Daoy (cell line): ENCODE measurements at regions not wholly inside any gene's neighbourhood (a gene's known extent, or its start where the extent isn't known, plus 50 kb on each side); places are given as distances from the start of the nearest gene placed in this dataset.
"Not testable (repeated sequence)": the region's sequence is repeated elsewhere in the genome, so short reads cannot be mapped to it uniquely, and the experiment has no call there.

Experiments
- DNase-seq: peaks from one replicate; pipeline ENCODE4 v3.0.0-alpha.2; 2015; ENCODE audit warnings: low read depth

DNA sequence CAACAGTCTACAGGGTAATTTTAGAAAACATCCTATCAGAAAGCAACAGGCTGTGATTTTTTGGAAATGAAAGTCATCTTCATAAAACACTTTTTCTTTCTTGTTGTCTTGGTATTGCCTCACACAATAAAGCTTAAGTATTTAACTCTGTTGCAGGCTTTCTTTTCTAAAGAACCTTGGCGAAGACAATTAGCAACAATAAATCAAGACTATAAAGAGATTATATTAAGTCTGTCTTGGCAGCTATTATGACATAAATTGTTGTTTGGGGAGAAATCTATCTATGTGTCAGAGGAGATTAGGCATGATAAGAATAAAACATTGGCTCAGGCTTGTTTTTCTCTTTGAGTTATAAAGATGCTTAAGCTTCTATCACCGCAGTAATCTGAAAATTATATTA lies 1774.8 kb downstream of the ARAP2 start:
- no peak for DNase-seq

DNA sequence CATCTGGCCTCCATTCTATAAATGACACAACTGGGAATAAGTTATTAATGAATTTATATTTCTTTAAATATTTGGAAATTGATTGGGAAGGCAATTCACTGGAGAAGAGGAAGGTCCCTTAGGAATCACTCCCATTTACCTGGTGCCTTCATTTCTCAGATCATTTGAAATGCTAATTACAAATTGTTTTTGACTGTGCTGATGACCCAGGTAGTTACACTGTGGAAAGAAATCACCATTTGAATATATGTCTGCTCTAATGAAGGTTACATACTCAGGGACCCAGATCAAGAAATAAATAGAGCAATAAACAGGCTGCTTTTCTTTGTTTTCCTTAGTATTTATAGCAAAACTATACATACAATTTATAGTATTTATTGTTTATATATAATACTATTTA lies 1759.1 kb downstream of the ARAP2 start:
- DNase-seq: no peak

DNA sequence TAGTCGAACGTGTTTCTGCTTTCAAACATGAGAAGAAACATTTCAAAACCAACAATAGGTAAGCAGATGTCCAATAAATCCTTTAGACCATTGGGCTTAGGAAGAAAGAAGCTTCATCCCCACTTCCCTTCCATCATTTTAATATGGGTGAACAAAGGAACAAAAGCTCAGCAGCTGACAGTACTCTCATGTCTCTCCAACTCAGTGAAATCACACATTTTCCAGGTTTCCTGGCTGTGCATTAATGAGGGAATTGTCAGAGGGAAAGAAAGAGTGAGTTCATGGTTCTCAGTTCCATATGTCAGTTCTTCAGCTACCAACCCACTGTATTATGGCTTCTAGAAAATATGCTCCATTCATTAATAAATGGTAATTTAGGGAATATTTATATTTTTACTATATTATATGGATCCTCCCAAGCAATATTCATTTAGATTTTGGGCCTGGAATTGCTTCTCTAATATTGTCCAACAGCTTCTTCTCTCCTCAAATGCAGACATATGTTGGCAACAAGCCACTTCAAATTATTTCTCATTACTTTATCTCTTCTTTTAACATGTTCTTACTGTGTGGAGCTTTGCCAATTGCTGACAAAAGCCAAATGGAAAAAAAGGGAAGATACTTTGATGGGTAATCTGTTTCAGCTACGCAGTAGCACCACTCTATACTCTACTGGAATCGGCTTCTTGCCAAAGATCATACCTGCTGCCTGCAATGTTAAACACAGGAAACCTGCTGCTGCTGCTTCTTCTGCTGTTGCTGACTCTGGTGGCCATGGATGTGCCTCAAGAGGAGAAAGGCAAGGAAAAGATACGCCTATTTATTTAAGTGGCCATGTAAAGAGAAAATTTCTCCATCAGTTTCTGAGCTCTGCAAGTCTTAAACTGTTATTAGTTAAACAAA lies 1757.6 kb downstream of the ARAP2 start:
- no peak for DNase-seq

DNA sequence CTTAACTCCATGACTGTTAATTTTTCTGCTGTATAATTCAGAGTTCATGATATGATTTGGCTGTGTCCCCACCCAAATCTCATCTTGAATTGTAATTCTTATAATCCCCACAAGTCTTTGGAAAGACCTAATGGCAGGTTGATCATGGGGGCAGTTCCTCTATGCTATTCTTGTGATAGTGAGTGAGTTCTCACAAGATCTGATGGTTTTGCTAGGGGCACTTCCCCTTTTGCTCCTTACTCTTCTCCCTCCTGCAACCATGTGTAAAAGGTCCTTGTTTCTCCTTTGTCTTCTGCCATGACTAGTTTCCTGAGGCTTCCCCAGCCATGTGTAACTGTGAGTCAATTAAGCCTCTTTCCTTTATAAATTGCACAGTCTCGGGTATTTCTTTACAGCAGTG lies 1751.9 kb downstream of the ARAP2 start:
- no peak for DNase-seq

DNA sequence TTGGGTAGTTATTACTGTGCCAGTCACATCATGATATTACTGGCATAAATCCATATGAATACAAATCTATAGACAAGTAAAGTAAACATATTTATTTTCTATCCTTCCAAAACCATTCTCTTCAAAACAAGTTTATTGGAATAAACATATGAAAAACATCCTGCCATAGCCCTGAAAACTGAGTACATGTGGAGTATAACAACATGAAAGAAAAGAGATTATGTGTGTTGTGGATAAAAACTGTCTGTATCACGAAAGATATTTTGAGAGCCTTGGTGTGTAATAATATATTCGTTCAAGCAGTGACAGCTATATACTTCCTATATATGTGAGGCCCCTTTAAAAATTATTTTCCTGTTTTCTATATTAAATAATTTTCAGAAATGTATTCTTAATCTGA lies 1742.2 kb downstream of the ARAP2 start:
- no peak for DNase-seq

DNA sequence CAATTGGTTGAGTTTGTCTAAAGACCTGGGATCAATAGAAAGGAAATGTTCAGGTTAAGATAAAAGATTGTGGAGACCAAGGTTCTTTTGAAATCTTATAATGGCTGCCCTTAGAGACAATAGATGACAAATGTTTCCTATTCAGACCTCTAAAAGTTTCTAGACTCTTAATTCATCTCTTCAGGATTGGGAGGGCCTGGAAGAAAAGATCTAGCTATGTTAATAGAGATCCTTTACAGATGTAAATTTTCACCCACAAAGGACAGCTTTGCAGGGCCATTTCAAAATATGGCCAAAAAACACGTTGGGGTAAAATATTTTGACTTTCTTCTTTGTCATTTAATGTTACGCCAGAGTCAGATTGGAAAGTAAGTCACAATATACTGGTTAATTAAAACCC lies 1739.6 kb downstream of the ARAP2 start:
- not testable (repeated sequence) for DNase-seq

DNA sequence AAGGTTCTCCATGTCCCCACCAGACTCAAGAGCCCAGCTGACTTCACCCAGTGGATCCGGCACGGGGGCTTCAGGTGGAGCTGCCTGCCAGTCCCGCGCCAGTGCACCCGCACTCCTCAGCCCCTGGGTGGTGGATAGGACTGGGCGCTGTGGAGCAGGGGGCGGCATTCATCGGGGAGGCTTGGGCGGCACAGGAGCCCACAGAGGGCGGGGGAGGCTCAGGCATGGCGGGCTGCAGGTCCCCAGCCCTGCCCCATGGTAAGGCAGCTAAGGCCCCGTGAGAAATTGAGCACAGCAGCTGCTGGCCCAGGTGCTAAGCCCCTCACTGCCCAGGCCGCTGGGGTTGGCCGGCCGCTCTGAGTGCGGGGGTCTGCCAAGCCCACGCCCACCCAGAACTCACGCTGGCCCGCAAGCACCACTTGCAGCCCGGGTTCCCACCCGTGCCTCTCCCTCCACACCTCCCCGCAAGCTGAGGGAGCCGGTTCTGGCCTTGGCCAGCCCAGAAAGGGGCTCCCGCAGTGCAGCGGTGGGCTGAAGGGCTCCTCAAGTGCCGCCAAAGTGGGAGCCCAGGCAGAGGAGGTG lies 1737.7 kb downstream of the ARAP2 start:
- not testable (repeated sequence) for DNase-seq

DNA sequence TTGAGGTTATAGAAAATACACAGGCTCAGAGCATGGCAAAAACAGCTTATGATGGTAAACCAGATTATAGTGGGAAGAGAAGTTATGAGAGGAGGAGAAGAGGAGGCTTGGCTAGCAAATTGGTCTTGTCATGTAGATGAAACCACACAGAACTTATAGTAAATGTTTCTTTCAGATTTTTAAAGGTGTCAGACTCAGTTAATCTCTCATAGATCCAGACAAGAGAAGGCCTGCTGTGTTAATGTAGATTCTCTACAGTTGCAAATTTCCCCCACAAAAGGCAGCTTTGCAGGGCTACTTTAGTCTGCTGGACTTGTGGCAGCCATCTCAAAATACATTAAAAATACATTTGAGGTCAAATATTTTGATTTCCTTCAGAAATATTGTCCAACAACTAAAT lies 1731.7 kb downstream of the ARAP2 start:
- DNase-seq: no peak

DNA sequence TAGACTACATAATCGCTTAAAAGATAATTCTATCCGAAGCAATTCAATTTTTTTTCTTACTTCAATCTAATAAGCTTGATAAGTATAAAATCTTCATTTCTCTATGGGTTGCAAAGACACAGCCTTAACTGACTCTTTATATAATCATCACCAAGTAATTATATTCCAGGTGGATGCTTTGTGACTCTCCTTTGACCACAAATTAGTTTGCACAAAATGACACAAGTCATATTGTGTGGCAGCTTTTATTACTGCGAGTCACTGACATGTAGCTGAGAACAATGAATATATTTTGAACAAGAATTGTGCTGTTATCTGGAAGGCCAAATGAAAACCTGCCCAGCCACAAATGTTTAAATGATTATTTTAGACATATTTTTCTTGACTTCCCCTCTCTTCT lies 1727.8 kb downstream of the ARAP2 start:
- DNase-seq: no peak

DNA sequence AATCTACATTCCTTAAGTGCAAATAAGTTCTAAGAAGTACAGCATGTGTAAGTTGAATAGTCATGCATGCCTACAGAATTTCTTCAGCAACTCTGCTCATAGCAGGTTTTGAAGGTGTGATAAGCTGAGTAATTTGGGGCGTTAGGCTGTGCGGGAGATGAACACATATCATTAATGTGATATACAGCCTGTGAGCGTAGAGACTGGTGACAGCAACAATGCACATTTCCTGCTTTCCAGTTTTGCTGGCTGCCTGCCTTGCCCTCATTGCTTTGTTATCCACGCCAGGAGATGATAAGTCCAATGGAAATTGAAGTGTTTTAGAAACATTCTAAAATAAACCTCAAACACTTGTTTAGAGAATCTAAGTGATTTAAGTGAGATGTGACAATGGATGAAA lies 1709.4 kb downstream of the ARAP2 start:
- DNase-seq: no peak

DNA sequence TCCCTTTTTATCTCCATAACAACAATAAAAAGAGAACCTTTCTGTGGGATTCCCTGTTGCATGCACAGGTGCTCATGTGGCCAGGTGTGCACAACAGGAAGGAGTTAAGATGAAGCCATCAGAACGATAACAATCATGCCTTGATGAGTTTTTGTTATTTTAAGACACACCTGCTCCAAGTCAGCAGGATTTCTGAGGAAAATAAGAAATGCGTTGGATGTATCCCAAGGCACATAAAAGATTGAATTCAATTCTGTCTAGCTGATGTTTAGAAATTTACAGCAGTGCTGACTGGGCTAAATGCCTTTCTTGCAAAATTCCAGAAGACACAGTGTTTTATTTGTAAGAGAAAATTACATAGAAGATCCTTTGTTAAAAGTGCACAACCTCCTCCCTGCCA lies 1678.2 kb downstream of the ARAP2 start:
- no peak for DNase-seq

DNA sequence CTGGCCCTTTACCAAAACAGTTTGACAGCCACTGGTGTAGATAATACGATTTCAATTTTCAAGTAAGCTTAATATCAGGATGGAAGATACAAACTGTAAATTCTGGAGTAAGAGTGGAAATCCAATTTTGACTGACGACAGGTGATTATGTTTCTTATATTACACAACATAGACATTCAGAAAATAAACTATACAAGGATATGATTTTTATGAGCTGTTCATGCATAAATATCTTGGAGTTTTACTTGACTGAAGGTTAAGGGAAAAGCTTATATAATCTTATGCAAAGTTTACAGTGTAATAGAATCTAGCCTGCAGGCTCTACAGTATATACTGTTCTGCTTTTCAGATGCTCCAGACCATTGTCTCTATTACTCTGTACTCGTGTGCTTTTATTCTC lies 1672.3 kb downstream of the ARAP2 start:
- DNase-seq: no peak

DNA sequence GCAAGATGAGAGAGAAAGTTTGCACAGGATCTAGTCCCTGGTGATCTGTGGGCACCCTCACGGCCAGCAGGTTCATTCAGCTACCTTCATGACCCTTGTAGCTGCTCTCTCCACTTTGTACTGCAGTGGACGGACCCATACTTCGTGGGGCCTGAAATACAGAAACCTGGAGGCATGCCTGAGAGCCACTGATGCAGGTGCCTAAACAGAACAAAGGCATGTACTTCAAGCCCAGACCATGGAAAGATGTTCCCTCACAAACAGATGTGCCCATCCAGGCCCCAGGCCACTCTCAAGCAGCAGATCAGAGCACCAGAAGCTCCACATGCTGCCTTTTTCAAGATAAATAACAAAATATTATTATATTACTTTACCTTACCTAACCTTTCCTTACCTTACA lies 1629.0 kb downstream of the ARAP2 start:
- DNase-seq: no peak

DNA sequence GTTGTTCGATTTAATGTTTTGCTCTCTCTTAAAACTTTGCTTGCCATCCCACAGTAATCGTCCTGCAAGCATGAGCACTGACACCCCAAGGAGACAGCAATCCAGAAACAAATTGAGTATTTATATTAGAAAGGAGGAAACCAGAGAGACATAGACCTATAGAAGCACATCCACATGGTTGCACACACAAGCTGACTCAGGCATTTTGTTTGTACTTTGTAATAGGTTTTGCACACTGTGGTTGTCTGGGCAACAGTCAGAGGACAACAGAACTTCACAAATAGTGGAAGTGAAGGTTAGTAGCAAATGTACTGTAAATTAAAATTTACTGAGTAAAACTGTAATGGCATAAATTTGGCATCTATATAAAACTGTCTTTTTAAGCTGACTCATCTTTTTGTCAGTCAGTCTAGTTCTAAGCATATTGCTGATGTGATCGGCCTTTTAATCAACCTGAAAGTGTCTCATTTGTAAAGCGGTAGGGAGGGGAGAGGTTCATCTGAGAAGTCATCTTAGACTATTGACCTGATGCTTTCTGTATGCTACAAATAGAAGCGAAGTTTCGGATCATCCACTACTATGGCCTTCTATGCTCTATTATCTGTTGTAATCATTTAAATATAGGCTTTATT lies 1624.7 kb downstream of the ARAP2 start:
- peak; percentile 4 for DNase-seq

DNA sequence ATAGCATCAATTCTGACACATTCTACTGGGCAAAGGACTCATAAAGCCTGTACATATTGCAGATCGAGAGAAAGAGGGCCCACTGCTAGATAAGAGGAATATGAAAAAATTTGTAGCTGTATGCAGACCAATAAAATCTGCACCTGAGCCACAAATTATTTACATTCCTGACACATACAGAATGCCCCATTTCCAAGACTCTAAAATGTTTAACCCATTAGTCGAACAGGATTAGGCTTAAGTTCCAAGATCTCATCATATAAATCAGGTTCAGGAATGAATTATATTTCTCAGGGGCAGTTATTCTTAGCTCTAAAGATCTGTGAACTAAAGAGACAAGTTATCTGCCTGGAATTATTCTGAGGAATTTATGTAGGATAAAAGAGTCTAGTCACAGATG lies 1615.8 kb downstream of the ARAP2 start:
- DNase-seq: no peak

DNA sequence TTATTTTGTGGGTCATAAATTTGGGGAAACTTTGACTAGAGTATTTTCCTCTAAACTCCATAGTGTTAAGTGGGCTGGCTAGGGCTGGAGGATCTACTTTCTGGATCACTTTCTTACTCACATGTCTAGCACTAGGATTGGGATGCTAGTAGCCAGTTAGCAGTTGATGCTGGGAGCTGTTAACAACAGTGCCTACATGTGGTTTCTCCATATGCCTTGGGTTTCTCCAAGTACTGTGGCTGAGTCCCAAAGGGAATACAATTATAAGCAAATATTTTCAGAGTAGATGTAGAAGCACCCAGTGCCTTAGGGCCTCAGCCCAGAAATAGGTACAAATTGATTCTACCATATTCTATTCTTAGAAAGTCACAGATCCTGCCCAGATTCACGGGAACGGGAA lies 1614.9 kb downstream of the ARAP2 start:
- DNase-seq: no peak

DNA sequence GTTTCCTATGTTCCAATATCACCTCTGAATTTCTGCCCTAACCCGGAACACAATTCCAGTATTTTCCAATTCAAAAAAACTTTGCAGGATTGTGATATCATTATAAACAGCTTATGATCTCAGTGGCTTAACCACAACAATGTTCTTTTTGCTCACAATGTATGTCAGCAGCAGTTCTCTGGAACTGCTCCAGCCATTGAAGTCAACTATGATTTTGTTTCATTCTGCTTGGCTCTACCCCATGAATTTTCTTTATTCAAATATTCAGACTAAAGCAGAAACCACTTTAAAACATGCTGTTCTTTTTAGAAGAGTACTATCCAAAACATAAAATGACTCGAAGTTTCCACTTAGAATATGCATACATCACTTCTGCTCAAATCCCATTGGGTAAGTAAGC lies 1611.1 kb downstream of the ARAP2 start:
- DNase-seq: no peak

DNA sequence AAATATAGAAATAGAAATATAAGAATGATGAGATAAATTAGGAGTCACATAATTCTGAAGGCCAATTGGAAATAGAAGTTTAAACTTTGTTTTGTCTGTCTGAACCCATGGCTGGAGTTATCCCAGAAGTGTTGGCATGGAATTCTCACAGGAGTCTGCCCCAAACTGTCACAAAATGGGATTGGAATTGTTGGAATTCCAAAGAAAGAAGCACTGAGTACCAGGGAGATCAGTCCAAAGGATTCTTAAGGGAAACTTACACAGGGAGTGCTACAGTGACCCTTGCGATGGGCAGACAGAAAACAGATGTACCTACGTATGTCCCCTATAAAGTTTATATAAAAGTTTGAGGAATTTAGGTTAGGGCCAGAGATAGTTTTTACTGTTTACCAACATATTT lies 1607.7 kb downstream of the ARAP2 start:
- DNase-seq: no peak

DNA sequence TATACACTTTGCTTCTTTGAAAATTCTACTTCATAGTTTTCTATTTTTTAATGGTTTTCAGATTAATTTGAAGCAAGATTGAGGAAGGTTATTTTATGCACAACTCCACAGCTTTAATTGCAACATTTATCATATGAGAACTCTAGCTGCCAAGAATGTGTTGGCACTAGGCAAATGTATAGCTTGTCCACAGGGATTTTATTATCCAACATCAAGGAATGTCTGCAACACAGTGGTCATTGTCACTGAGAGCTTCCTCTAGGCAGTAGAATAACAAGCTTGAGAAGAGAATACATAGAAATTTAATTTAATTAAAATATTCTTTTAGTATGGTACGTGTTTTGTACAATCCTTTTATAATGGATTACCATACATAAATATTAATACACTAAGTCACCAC lies 1600.8 kb downstream of the ARAP2 start:
- no peak for DNase-seq

DNA sequence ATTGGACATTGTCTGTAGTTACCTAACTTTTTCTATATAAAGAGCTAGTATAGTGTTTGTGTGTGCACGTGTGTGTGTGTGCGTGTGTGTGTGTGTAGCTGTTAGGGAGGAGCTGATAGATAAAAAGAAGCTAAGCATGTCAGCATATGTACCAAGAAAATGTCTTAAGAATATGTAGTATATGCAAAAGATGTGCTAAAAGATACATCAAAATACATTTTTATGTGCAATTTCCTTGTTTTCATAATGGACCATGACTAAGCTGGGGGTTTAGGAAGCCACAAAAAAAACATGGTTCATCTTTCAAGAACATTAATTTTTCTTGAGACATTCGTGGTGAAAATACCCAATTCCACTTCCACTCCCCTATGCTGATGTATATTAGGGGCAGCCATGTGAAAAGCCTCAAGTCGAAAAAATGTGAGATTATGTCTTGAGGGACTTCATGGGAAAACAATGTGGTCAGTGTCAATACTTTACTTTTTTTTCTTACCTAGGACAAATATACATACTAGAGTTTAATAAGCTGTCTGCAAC lies 1599.7 kb downstream of the ARAP2 start:
- DNase-seq: no peak

DNA sequence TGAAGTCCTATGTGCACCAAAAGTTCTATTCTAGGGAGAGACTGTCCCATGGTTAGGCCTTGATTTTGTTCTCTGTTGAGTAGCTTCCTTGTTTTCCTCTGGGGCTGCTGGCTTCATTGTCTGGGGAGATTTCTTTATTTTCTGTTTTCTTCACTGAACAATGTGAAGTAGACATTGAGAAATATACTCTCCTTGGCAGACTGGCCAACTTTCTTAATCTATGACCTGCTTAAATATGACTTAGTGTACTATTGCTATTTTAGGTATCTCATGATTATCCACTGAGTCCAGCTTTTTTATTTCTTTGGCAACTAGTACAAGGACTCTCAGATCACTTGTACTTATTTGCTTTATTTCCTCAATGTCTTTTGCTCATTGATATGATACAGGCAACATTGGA lies 1594.6 kb downstream of the ARAP2 start:
- no peak for DNase-seq

DNA sequence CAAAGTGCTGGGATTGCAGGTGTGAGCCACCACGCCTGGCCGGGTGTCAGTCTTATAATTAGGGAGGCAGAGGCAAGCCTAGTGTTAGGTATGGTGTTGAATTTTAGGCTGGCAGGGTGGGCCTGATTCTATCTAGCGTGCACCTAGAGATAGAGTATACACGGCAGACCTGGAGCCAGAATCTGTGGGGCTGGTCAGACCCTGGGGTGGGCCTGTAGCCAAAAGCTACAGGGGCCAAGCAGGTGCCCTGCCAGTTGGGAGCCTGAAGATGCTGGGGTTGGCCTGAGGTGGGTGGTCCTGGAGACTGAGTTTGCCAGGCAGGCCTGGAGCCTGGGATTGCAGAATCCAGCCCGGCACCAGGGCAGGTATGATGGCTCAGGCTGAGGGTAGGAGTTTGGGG lies 1580.3 kb downstream of the ARAP2 start:
- no peak for DNase-seq

DNA sequence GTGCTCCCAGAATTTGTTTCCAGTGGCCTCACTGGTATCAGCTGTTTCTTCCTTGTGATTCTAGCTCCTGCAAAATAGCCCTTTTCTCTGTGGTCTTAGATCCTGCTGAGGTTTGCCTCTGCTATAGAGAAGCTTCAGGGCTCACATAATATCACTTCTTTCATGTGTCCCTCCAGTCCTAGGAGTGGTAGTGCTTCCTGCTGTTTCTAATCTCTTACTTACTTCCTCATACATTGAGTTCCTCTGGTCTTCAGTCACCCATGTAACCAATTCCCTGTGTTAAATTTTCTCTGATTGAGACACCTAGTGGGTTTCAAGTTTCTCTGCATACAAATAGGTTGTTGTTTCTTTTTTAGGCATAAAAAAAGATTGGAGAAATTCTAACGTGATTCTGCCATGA lies 1567.9 kb downstream of the ARAP2 start:
- no peak for DNase-seq
